ENCODE measurements at regions not wholly inside any gene's neighbourhood (a gene's known extent, or its start where the extent isn't known, plus 50 kb on each side); places are given as distances from the start of the nearest gene placed in this dataset.

- DNase-seq (ENCODE audit: low read depth in 1 of 2, low spot score in 1 of 2): no peak
These were observed 93.7 kb upstream of the RGMA start for GRCh38 chr15:93182703-93183205.

- DNase-seq (ENCODE audit: low read depth in 1 of 2, low spot score in 1 of 2): no peak
These were observed 91.6 kb upstream of the RGMA start for GRCh38 chr15:93180656-93181055.

- no peak for DNase-seq (ENCODE audit: low read depth in 1 of 2, low spot score in 1 of 2)
These were observed 91.1 kb upstream of the RGMA start for GRCh38 chr15:93180128-93180527.

GRCh38 chr15:93179700-93180102 lies 90.7 kb upstream of the RGMA start:
- DNase-seq (ENCODE audit: low read depth in 1 of 2, low spot score in 1 of 2): no peak

GRCh38 chr15:93179072-93179471 lies 90.1 kb upstream of the RGMA start:
- no peak for DNase-seq (ENCODE audit: low read depth in 1 of 2, low spot score in 1 of 2)

GRCh38 chr15:93178371-93178770 lies 89.4 kb upstream of the RGMA start:
- DNase-seq (ENCODE audit: low read depth in 1 of 2, low spot score in 1 of 2): no peak

- no peak for DNase-seq (ENCODE audit: low read depth in 1 of 2, low spot score in 1 of 2)
These were observed 87.1 kb upstream of the RGMA start for GRCh38 chr15:93176065-93176464.

GRCh38 chr15:93174836-93175235 lies 85.8 kb upstream of the RGMA start:
- no peak for DNase-seq (ENCODE audit: low read depth in 1 of 2, low spot score in 1 of 2)

- no peak for DNase-seq (ENCODE audit: low read depth in 1 of 2, low spot score in 1 of 2)
These were observed 84.4 kb upstream of the RGMA start for GRCh38 chr15:93173369-93173768.

- DNase-seq (ENCODE audit: low read depth in 1 of 2, low spot score in 1 of 2): no peak
These were observed 82.5 kb upstream of the RGMA start for GRCh38 chr15:93171476-93171875.

- no peak for DNase-seq (ENCODE audit: low read depth in 1 of 2, low spot score in 1 of 2)
These were observed 81.3 kb upstream of the RGMA start for GRCh38 chr15:93170329-93170728.

GRCh38 chr15:93168910-93169309 lies 79.9 kb upstream of the RGMA start:
- DNase-seq (ENCODE audit: low read depth in 1 of 2, low spot score in 1 of 2): no peak

GRCh38 chr15:93167291-93167690 lies 78.3 kb upstream of the RGMA start:
- no peak for DNase-seq (ENCODE audit: low read depth in 1 of 2, low spot score in 1 of 2)

GRCh38 chr15:93166675-93167074 lies 77.7 kb upstream of the RGMA start:
- no peak for DNase-seq (ENCODE audit: low read depth in 1 of 2, low spot score in 1 of 2)

GRCh38 chr15:93165734-93166470 lies 76.9 kb upstream of the RGMA start:
- DNase-seq (ENCODE audit: low read depth in 1 of 2, low spot score in 1 of 2): no peak

GRCh38 chr15:93164409-93164808 lies 75.4 kb upstream of the RGMA start:
- no peak for DNase-seq (ENCODE audit: low read depth in 1 of 2, low spot score in 1 of 2)

- DNase-seq (ENCODE audit: low read depth in 1 of 2, low spot score in 1 of 2): no peak
These were observed 73.5 kb upstream of the RGMA start for GRCh38 chr15:93162560-93162959.

- no peak for DNase-seq (ENCODE audit: low read depth in 1 of 2, low spot score in 1 of 2)
These were observed 70.9 kb upstream of the RGMA start for GRCh38 chr15:93159930-93160329.

- DNase-seq (ENCODE audit: low read depth in 1 of 2, low spot score in 1 of 2): no peak
These were observed 69.3 kb upstream of the RGMA start for GRCh38 chr15:93158097-93158900.

GRCh38 chr15:93154666-93155065 lies 65.7 kb upstream of the RGMA start:
- no peak for DNase-seq (ENCODE audit: low read depth in 1 of 2, low spot score in 1 of 2)

- no peak for DNase-seq (ENCODE audit: low read depth in 1 of 2, low spot score in 1 of 2)
These were observed 63.9 kb upstream of the RGMA start for GRCh38 chr15:93152951-93153350.

GRCh38 chr15:93152360-93152759 lies 63.3 kb upstream of the RGMA start:
- DNase-seq (ENCODE audit: low read depth in 1 of 2, low spot score in 1 of 2): no peak
